WERI-Rb-1 (cell line): ENCODE measurements at regions not wholly inside any gene's neighbourhood (a gene's known extent, or its start where the extent isn't known, plus 50 kb on each side); places are given as distances from the start of the nearest gene placed in this dataset.

Experiments used
- DNase-seq: peaks from one replicate; pipeline ENCODE4 v3.0.0-alpha.2; 2020
- H3K27ac ChIP-seq: fragments of 250-450 bp; sonication (Bioruptor Pico); 2 replicates; pipeline ENCODE4 v1.5.1; 2020; ENCODE audit warnings: mild to moderate bottlenecking, moderate library complexity
- H3K27me3 ChIP-seq: fragments of 250-450 bp; sonication (Bioruptor Pico); 2 replicates; pipeline ENCODE4 v1.5.1; 2021; ENCODE audit warnings: mild to moderate bottlenecking, low read depth, moderate library complexity; ENCODE audit not compliant: insufficient read depth, severe bottlenecking
- H3K36me3 ChIP-seq: fragments of 250-450 bp; sonication (Bioruptor Pico); 2 replicates; pipeline ENCODE4 v1.5.1; 2020; ENCODE audit warnings: mild to moderate bottlenecking, moderate library complexity
- H3K4me3 ChIP-seq: 2 replicates; pipeline ENCODE4 v1.5.1; 2011; ENCODE audit warnings: low read depth, mild to moderate bottlenecking, control low read depth, low read length
- H3K9me3 ChIP-seq: fragments of 250-450 bp; sonication (Bioruptor Pico); 2 replicates; pipeline ENCODE4 v1.5.1; 2021; ENCODE audit warnings: mild to moderate bottlenecking, moderate library complexity; ENCODE audit not compliant: severe bottlenecking
- TF ChIP-seq, protein P1 (sequence below): IDR thresholded peaks from 2 replicates; pipeline ENCODE4 v1.5.1; 2011; ENCODE audit warnings: low read depth, mild to moderate bottlenecking, control low read depth, inconsistent platforms, low read length

DNA sequence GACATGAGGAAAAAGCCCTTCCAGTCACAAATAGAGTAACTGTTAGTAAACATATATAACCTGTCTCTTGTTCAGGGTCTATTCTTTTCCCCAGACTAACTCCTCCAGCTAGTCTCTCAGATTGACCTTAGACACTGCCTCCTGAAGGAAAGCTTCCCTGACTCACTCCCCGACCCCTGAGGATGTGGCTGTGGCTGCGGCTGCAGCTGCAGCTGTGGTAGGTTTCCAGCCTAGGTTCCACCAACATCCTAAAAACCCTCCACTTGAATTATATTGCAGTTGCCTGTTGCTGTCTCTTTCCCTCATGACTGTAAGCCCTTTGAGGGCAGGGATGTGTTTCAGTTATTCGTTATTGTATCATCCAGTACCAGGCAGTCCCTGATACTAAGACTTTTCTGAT is 132.9 kb upstream of the C1orf21 start:
- H3K4me3 ChIP-seq = no peak overlapping the region
- TF ChIP-seq, protein P1, sequence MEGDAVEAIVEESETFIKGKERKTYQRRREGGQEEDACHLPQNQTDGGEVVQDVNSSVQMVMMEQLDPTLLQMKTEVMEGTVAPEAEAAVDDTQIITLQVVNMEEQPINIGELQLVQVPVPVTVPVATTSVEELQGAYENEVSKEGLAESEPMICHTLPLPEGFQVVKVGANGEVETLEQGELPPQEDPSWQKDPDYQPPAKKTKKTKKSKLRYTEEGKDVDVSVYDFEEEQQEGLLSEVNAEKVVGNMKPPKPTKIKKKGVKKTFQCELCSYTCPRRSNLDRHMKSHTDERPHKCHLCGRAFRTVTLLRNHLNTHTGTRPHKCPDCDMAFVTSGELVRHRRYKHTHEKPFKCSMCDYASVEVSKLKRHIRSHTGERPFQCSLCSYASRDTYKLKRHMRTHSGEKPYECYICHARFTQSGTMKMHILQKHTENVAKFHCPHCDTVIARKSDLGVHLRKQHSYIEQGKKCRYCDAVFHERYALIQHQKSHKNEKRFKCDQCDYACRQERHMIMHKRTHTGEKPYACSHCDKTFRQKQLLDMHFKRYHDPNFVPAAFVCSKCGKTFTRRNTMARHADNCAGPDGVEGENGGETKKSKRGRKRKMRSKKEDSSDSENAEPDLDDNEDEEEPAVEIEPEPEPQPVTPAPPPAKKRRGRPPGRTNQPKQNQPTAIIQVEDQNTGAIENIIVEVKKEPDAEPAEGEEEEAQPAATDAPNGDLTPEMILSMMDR = no peak

DNA sequence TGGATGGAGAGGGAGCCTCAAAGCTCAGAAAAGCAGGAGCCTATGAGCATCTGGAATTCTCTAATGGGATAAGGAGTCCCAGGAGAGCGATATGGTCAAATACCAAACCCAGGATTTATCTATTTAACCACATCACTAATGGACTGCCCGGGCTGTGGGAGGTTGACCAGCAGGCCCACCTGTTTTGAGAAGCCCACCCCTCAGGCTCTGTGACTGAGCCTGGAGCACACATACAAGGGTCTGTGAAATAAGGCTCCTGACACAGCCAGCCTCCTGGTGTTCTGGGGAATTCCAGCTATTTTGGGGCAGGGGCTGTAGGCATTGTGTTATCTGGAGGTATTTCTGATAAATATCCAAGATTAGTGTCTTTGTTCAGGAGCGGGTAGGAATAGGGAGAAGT is 132.0 kb upstream of the C1orf21 start:
- H3K4me3 ChIP-seq = no peak overlapping the region
- TF ChIP-seq, protein P1 = no peak

More for the DNA sequence above, 132.9 kb upstream of the C1orf21 start:
- Histone ChIP-seq H3K36me3 (no peaks in the 10 kb centered on the region), H3K27me3 (no peaks in the 10 kb centered on the region), H3K9me3 (no peaks in the 10 kb centered on the region), H3K27ac (no peak overlapping the region)
- DNase-seq = no peak

DNA sequence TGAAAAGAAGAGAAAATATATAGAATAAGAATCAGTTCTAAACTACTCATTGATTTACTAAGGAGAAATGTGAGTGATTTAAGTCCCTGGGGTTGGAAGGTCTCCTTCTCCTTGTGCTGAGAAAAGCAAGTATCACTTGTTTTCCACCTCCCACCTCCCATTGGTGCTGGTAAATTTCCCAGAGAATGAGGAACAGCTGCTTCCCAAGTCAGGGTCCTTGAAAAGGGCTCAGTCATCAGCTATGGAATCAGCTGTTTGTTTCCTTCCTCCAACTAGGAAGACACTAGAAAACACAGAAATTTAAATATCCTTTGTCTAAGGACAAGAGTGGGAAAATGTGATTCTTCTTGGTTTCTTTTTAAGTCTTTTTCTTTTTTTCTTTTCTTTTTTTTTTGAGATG is 131.3 kb upstream of the C1orf21 start:
- no peak for DNase-seq
- no peaks in the 10 kb centered on the region for H3K27me3 ChIP-seq
- no peaks in the 10 kb centered on the region for H3K36me3 ChIP-seq
- no peaks in the 10 kb centered on the region for H3K9me3 ChIP-seq
- no peak overlapping the region for H3K4me3 ChIP-seq
- TF ChIP-seq, protein P1 = no peak
- H3K27ac ChIP-seq = no peak overlapping the region

More for the DNA sequence above, 132.0 kb upstream of the C1orf21 start:
- Histone ChIP-seq H3K9me3 (no peaks in the 10 kb centered on the region), H3K36me3 (no peaks in the 10 kb centered on the region), H3K27ac (no peak overlapping the region), H3K27me3 (no peaks in the 10 kb centered on the region)
- no peak for DNase-seq

DNA sequence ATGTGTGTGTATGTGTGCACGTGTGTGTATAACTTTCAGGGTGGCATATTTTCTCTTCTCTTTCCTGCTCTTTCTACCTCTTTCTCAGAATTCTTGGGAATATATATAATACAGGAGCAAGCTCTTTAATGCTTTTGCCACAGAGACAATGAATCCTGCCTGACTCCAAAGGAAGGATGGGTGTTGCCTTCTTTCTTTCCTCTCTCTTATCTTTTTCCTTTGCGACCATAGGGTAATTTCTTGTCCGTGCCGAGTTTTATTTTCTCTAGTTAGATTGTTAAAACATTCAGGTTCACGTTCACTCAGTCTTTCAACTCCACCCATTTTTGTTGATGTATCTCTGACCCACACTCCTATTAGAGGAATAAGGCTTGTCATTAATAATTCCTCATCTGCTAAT is 129.0 kb upstream of the C1orf21 start:
- Histone ChIP-seq H3K27me3 (no peaks in the 10 kb centered on the region), H3K27ac (no peak overlapping the region), H3K9me3 (no peaks in the 10 kb centered on the region), H3K4me3 (no peak overlapping the region), H3K36me3 (no peaks in the 10 kb centered on the region)
- DNase-seq = no peak
- TF ChIP-seq, protein P1 = no peak

DNA sequence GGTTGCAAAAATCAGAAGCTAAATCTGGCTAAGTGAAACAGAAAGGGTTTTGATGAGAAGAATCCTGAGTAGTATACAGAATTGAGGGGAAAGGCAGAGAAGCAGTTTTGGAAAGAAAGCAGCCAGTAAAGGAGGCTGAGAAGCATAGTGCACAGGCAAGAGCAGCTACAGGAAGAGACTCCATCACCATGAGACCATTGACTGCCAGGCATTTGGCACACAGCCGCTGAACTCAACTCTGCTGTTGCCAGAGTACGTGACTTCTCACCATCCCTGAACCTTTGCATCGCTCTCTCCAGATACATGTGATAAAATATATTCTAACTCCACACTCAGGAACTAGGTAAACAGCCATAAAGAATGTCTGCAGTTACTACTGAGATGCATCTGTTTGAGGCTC is 128.3 kb upstream of the C1orf21 start:
- Histone ChIP-seq H3K4me3 (no peak overlapping the region), H3K27me3 (no peaks in the 10 kb centered on the region), H3K27ac (no peak overlapping the region), H3K36me3 (no peaks in the 10 kb centered on the region), H3K9me3 (no peaks in the 10 kb centered on the region)
- TF ChIP-seq, protein P1 = no peak
- DNase-seq = no peak

DNA sequence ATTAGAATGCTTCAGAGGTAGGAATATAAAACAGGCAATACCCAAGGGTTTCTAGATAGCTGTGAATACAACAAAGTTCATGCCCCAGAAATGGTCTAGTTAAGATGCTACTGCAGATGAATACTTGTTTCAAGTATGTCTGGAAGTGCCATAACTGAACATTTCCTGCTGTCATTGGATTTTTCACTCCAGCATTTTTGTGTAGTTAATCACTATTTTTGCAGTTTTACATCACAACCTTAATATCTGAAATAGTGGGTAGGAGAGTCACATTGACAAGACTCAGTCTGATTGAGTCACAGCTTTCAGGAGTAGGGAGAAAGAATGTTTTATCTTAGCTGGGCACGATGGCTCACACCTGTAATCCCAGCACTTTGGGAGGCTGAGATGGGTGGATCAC is 126.4 kb upstream of the C1orf21 start:
- H3K9me3 ChIP-seq = no peaks in the 10 kb centered on the region
- DNase-seq = no peak
- no peak overlapping the region for H3K27ac ChIP-seq
- TF ChIP-seq, protein P1 = no peak
- no peaks in the 10 kb centered on the region for H3K36me3 ChIP-seq
- H3K4me3 ChIP-seq = no peak overlapping the region
- no peaks in the 10 kb centered on the region for H3K27me3 ChIP-seq
